ENCODE measurements at regions not wholly inside any gene's neighbourhood (a gene's known extent, or its start where the extent isn't known, plus 50 kb on each side); places are given as distances from the start of the nearest gene placed in this dataset.

DNA sequence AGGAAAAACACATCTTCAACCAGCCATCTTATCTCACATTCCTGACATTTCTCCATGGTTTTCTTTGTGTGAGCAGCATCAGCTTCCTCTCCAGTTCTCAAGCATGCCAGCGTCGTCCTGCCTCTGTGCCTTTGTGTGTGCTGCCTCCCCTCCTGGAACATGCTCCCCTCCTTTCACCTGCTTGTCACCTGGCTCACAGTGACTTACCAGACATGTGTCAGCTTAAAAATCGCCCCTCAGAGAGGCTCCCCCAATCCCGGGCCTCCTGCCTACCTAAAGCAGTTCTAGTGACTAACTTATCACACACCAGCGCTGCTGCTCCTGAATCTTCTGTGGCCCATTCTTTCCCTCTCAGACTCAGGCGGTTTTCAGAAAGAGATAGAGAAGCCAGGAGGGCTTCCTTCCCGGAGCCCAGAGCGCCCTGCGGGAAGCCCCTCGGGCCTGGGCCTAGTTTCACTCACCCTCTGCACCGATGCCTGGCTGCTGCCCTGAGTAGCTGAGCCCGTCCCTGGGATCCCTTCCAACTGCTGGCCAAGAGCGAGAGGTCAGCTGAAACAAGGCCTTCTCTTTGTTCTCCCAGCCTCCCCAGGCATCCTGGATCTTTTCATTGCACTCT is 51.1 kb upstream of the MVB12B start:
- DNase-seq: no peak

- DNase-seq: no peak
These were observed 50.4 kb upstream of the MVB12B start for GRCh38 chr9:126276056-126276728.
